ENCODE measurements at regions not wholly inside any gene's neighbourhood (a gene's known extent, or its start where the extent isn't known, plus 50 kb on each side); places are given as distances from the start of the nearest gene placed in this dataset.
"Not testable (repeated sequence)": the region's sequence is repeated elsewhere in the genome, so short reads cannot be mapped to it uniquely, and the experiment has no call there.

GRCh38 chr9:40097992-40098391, 742.5 kb downstream of the SPATA31A1 start:
- DNase-seq = not testable (repeated sequence)

GRCh38 chr9:40106003-40106782, 750.7 kb downstream of the SPATA31A1 start:
- peak; percentile 50 for DNase-seq

GRCh38 chr9:40106783-40107248, 751.3 kb downstream of the SPATA31A1 start:
- DNase-seq = not testable (repeated sequence)

GRCh38 chr9:40107251-40107650, 751.8 kb downstream of the SPATA31A1 start:
- not testable (repeated sequence) for DNase-seq

GRCh38 chr9:40108465-40108864, 753.0 kb downstream of the SPATA31A1 start:
- DNase-seq = not testable (repeated sequence)

- not testable (repeated sequence) for DNase-seq
Observed at GRCh38 chr9:40110751-40111150, 755.3 kb downstream of the SPATA31A1 start.

GRCh38 chr9:40111571-40111970, 756.1 kb downstream of the SPATA31A1 start:
- DNase-seq = not testable (repeated sequence)

- DNase-seq = not testable (repeated sequence)
Observed at GRCh38 chr9:40130598-40130997, 775.1 kb downstream of the SPATA31A1 start.

GRCh38 chr9:40169204-40169603, 813.7 kb downstream of the SPATA31A1 start:
- DNase-seq = not testable (repeated sequence)

- DNase-seq = not testable (repeated sequence)
Observed at GRCh38 chr9:40173316-40173715, 817.8 kb downstream of the SPATA31A1 start.

GRCh38 chr9:40174035-40174434, 818.6 kb downstream of the SPATA31A1 start:
- DNase-seq = not testable (repeated sequence)

GRCh38 chr9:40177403-40177802, 821.9 kb downstream of the SPATA31A1 start:
- not testable (repeated sequence) for DNase-seq

GRCh38 chr9:40191403-40191802, 835.9 kb downstream of the SPATA31A1 start:
- not testable (repeated sequence) for DNase-seq

GRCh38 chr9:40192162-40192561, 836.7 kb downstream of the SPATA31A1 start:
- not testable (repeated sequence) for DNase-seq

GRCh38 chr9:40196165-40196714, 840.8 kb downstream of the SPATA31A1 start:
- not testable (repeated sequence) for DNase-seq

- DNase-seq = not testable (repeated sequence)
Observed at GRCh38 chr9:40196803-40197202, 841.3 kb downstream of the SPATA31A1 start.

GRCh38 chr9:40221596-40222233, 866.2 kb downstream of the SPATA31A1 start:
- DNase-seq = not testable (repeated sequence)

- DNase-seq = not testable (repeated sequence)
Observed at GRCh38 chr9:40222617-40223200, 867.2 kb downstream of the SPATA31A1 start.

- not testable (repeated sequence) for DNase-seq
Observed at GRCh38 chr9:40223353-40223752, 867.9 kb downstream of the SPATA31A1 start.
